H1 (cell line): ENCODE measurements at regions not wholly inside any gene's neighbourhood (a gene's known extent, or its start where the extent isn't known, plus 50 kb on each side); places are given as distances from the start of the nearest gene placed in this dataset.

Experiments
- CTCF ChIA-PET: fragments of 300-600 bp; sonication (Branson Sonifier 250); formaldehyde crosslinking; loops from one replicate; lab custom pipeline; 2021; ENCODE audit not compliant: partially characterized antibody; lab: Charles Lee
- POLR2A ChIA-PET: fragments of 300-600 bp; sonication (Branson Sonifier 250); formaldehyde crosslinking; loops from one replicate; lab custom pipeline; 2021; ENCODE audit warnings: inconsistent platforms; ENCODE audit not compliant: partially characterized antibody; lab: Charles Lee
- DNase-seq, 2 experiments: peaks; one replicate each; pipeline versions ENCODE4 v3.0.0 to v3.0.0-alpha.2; 2010 to 2022; ENCODE audit warnings: low spot score in 2 of 2, low read depth in 1 of 2, mixed read lengths in 1 of 2
- FAIRE-seq: peaks from 2 replicates; lab custom pipeline; 2011; peaks lifted over from hg19 to GRCh38; lab: Jason Lieb, UNC
- H2AFZ ChIP-seq: 2 replicates; pipeline ENCODE4 v1.8.1; 2012; ENCODE audit warnings: low read length, inconsistent platforms
- H2AK5ac ChIP-seq: 2 replicates; pipeline ENCODE4 v1.6.1; 2013; ENCODE audit warnings: low read depth, low read length
- H2BK120ac ChIP-seq: replicated peaks from 2 replicates; pipeline ENCODE3; 2013; ENCODE audit warnings: low read depth, low read length, inconsistent platforms
- H2BK12ac ChIP-seq: 2 replicates; pipeline ENCODE4 v1.6.1; 2013; ENCODE audit warnings: low read depth, low read length
- H2BK15ac ChIP-seq: 2 replicates; pipeline ENCODE4 v1.6.1; 2013; ENCODE audit warnings: low read length
- H2BK20ac ChIP-seq: 2 replicates; pipeline ENCODE4 v1.6.1; 2013; ENCODE audit warnings: low read length
- H2BK5ac ChIP-seq: 2 replicates; pipeline ENCODE4 v1.6.1; 2013; ENCODE audit warnings: low read depth, low read length
- H3K14ac ChIP-seq: 2 replicates; pipeline ENCODE4 v1.6.1; 2013; ENCODE audit warnings: inconsistent platforms; ENCODE audit not compliant: insufficient read length
- H3K18ac ChIP-seq: 2 replicates; pipeline ENCODE4 v1.6.1; 2013; ENCODE audit warnings: low read length; ENCODE audit errors: extremely low read depth
- H3K23ac ChIP-seq: 2 replicates; pipeline ENCODE4 v1.6.1; 2013; ENCODE audit warnings: inconsistent platforms; ENCODE audit not compliant: insufficient read length
- H3K23me2 ChIP-seq: 2 replicates; pipeline ENCODE4 v1.6.1; 2013; ENCODE audit warnings: low read depth, low read length
- H3K27ac ChIP-seq: 2 replicates; pipeline ENCODE4 v1.6.1; 2011; ENCODE audit warnings: low read depth, low read length, inconsistent platforms
- H3K27me3 ChIP-seq, 4 experiments: replicated peaks in 1 of 4; 1 replicate in 1 of 4; 2 replicates in 3 of 4; pipeline versions ENCODE4 v1.6.1 to v1.8.1; 2011 to 2013; ENCODE audit warnings: low read length in 3 of 4, mild to moderate bottlenecking in 3 of 4, inconsistent platforms in 2 of 4, mixed read lengths in 2 of 4, moderate library complexity in 1 of 4; ENCODE audit not compliant: control insufficient read depth in 3 of 4, insufficient read depth in 3 of 4; ENCODE audit errors: extremely low read depth in 1 of 4
- H3K36me3 ChIP-seq, 4 experiments: 2 replicates each; pipeline versions ENCODE4 v1.6.1 to v1.8.1; 2011 to 2013; ENCODE audit warnings: mild to moderate bottlenecking in 4 of 4, low read length in 3 of 4, moderate library complexity in 2 of 4, control low read depth in 1 of 4, inconsistent platforms in 1 of 4; ENCODE audit not compliant: insufficient read depth in 4 of 4, control insufficient read depth in 2 of 4
- H3K4ac ChIP-seq: replicated peaks from 2 replicates; pipeline ENCODE3; 2013; ENCODE audit warnings: low read length, low read depth, mixed read lengths, inconsistent platforms; ENCODE audit not compliant: insufficient read length
- H3K4me1 ChIP-seq, 4 experiments: replicated peaks in 1 of 4; 1 replicate in 1 of 4; 2 replicates in 3 of 4; pipeline versions ENCODE4 v1.6.1 to v1.8.1; 2011 to 2013; ENCODE audit warnings: low read length in 3 of 4, inconsistent platforms in 2 of 4, mixed read lengths in 1 of 4; ENCODE audit not compliant: insufficient read depth in 4 of 4, control insufficient read depth in 3 of 4
- H3K4me2 ChIP-seq, 2 experiments: 2 replicates each; pipeline versions ENCODE4 v1.6.1 to v1.8.1; 2011 to 2013; ENCODE audit warnings: low read depth in 2 of 2, low read length in 2 of 2, control low read depth in 1 of 2, inconsistent platforms in 1 of 2, mild to moderate bottlenecking in 1 of 2; ENCODE audit not compliant: insufficient read depth in 1 of 2
- H3K4me3 ChIP-seq, 4 experiments: fragments of 200-600, 300-600 bp in 1 of 4; sonication (generic), shearing (Covaris generic), sonication (Bioruptor Twin) in 1 of 4; 2 replicates each; pipeline versions ENCODE4 v1.5.1 to v1.8.1; 2011 to 2016; ENCODE audit warnings: low read length in 4 of 4, low read depth in 3 of 4, control low read depth in 2 of 4, inconsistent platforms in 2 of 4, mild to moderate bottlenecking in 2 of 4, mixed read lengths in 1 of 4, moderate library complexity in 1 of 4; ENCODE audit not compliant: insufficient read depth in 2 of 4; ENCODE audit errors: extremely low read depth in 1 of 4
- H3K56ac ChIP-seq: replicated peaks from 2 replicates; pipeline ENCODE3; 2013; ENCODE audit warnings: low read depth, mild to moderate bottlenecking, mixed read lengths, low read length, inconsistent platforms; ENCODE audit not compliant: insufficient read length
- H3K79me1 ChIP-seq: 2 replicates; pipeline ENCODE4 v1.6.1; 2013; ENCODE audit warnings: low read depth, low read length, control low read depth
- H3K79me2 ChIP-seq, 2 experiments: 2 replicates each; pipeline versions ENCODE4 v1.6.1 to v1.8.1; 2012 to 2013; ENCODE audit warnings: low read length in 2 of 2, mild to moderate bottlenecking in 2 of 2, inconsistent platforms in 1 of 2; ENCODE audit not compliant: insufficient read depth in 2 of 2, control insufficient read depth in 1 of 2
- H3K9ac ChIP-seq, 4 experiments: replicated peaks in 1 of 4; 1 replicate in 1 of 4; 2 replicates in 3 of 4; pipeline versions ENCODE4 v1.6.1 to v1.8.1; 2011 to 2013; ENCODE audit warnings: low read depth in 3 of 4, low read length in 3 of 4, control low read depth in 2 of 4, mild to moderate bottlenecking in 2 of 4, moderate library complexity in 2 of 4, inconsistent platforms in 1 of 4; ENCODE audit errors: extremely low read depth in 1 of 4
- H3K9me3 ChIP-seq, 2 experiments: 2 replicates each; pipeline versions ENCODE4 v1.6.1 to v1.8.1; 2012 to 2013; ENCODE audit warnings: mild to moderate bottlenecking in 2 of 2, moderate library complexity in 2 of 2, control low read depth in 1 of 2, inconsistent platforms in 1 of 2, low read depth in 1 of 2, low read length in 1 of 2, mixed read lengths in 1 of 2; ENCODE audit not compliant: insufficient read depth in 2 of 2
- H4K20me1 ChIP-seq, 2 experiments: replicated peaks in 1 of 2; 2 replicates each; pipeline versions ENCODE3 to v1.8.1; 2011 to 2013; ENCODE audit warnings: inconsistent platforms in 2 of 2, low read length in 2 of 2, mild to moderate bottlenecking in 1 of 2; ENCODE audit not compliant: insufficient read depth in 2 of 2, control insufficient read depth in 1 of 2
- H4K5ac ChIP-seq: 2 replicates; pipeline ENCODE4 v1.6.1; 2013; ENCODE audit warnings: low read length, low read depth, mixed read lengths, inconsistent platforms; ENCODE audit not compliant: insufficient read length
- H4K8ac ChIP-seq: 2 replicates; pipeline ENCODE4 v1.8.0; 2013; ENCODE audit warnings: mild to moderate bottlenecking, moderate library complexity, low read length, inconsistent platforms; ENCODE audit not compliant: insufficient read depth; ENCODE audit errors: extremely low read depth
- H4K91ac ChIP-seq: replicated peaks from 2 replicates; pipeline ENCODE3; 2013; ENCODE audit warnings: low read length, mixed read lengths, inconsistent platforms; ENCODE audit not compliant: insufficient read length
- ASH2L ChIP-seq: fragments of 200-600, 300-600 bp; sonication (generic); IDR thresholded peaks from one replicate; pipeline ENCODE4 v1.7.1; 2017; ENCODE audit warnings: low read length
- E2F6 ChIP-seq: IDR thresholded peaks from 2 replicates; pipeline ENCODE4 v1.6.1; 2012; ENCODE audit warnings: inconsistent platforms
- WGBS, 2 experiments: shearing (Covaris generic) in 1 of 2; methylation state at CpG; one replicate each; pipeline versions ENCODE4 v1.1.6 to v1.1.7; 2013 to 2015; ENCODE audit warnings: low lambda C conversion rate in 2 of 2, mixed read lengths in 2 of 2, inconsistent platforms in 1 of 2, low coverage in 1 of 2, missing lambda C conversion rate in 1 of 2; ENCODE audit not compliant: insufficient replicate concordance in 2 of 2, insufficient coverage in 1 of 2, insufficient read length in 1 of 2; ENCODE audit errors: extremely low coverage in 1 of 2, missing lambda C conversion rate in 1 of 2; 5-methylcytosine and 5-hydroxymethylcytosine counted together

GRCh38 chr21:39079617-39080016 lies 103.6 kb downstream of the PSMG1 start:
- Histone ChIP-seq H3K36me3 (peaks cover 0 to 2% (median 0%) of the 10 kb centered on the region in 4 experiments; a peak in 1 of 8 replicates), H3K4me3 (no peak overlapping the region), H2BK12ac (no peak overlapping the region), H3K4me1 (peaks cover 0 to 6% (median 4%) of the 10 kb centered on the region in 4 experiments; a peak in 6 of 7 replicates), H3K4me2 (no peak overlapping the region), H2BK15ac (no peak overlapping the region), H4K8ac (no peak overlapping the region), H3K14ac (no peak overlapping the region), H4K5ac (no peak overlapping the region), H2AK5ac (no peak overlapping the region), H4K91ac (no peak overlapping the region), H2BK20ac (no peak overlapping the region), H3K23ac (no peak overlapping the region), H3K27me3 (peaks cover 0 to 5% (median 0%) of the 10 kb centered on the region in 4 experiments; a peak in 4 of 7 replicates), H2BK5ac (no peak overlapping the region), H3K79me1 (no peaks in the 10 kb centered on the region), H3K9ac (no peak overlapping the region), H2AFZ (no peak overlapping the region), H3K4ac (no peak overlapping the region), H3K23me2 (0 out of 2 replicates have a peak, but pooled peaks cover 2% of the 10 kb centered on the region), H3K27ac (no peak overlapping the region), H3K18ac (no peak overlapping the region), H3K56ac (no peak overlapping the region), H3K79me2 (no peaks in the 10 kb centered on the region), H2BK120ac (no peak overlapping the region), H4K20me1 (no peaks in the 10 kb centered on the region), H3K9me3 (peaks cover 2 to 6% of the 10 kb centered on the region in 2 experiments; a peak in 3 of 4 replicates)
- TF ChIP-seq E2F6: peak; percentile 29; the same call in 1 of the 2 replicates
- TF ChIP-seq ASH2L: no peak
- DNase-seq (no peak), FAIRE-seq (no peak)
- ChIA-PET POLR2A (no interaction called here), CTCF (interaction anchor here (0.9 to 1.1 kb wide), 2 partner anchors 8 to 16 kb away, joined by 3 to 4 read pairs; no protein-coding TSS in a partner anchor)
- WGBS, 2 experiments: 94% methylated on average over 15 of the region's 15 CpGs; no CpG with 5 or more reads in 1 of the 2 experiments
